Left kidney (tissue), 1 donor: ENCODE measurements at regions not wholly inside any gene's neighbourhood (a gene's known extent, or its start where the extent isn't known, plus 50 kb on each side); places are given as distances from the start of the nearest gene placed in this dataset.
A peak's percentile ranks its signal among the peaks of the same experiment; 100 is the strongest.
"Not testable (repeated sequence)": the region's sequence is repeated elsewhere in the genome, so short reads cannot be mapped to it uniquely, and the experiment has no call there.

Experiments
- DNase-seq: peaks from one replicate; pipeline ENCODE4 v3.0.0-alpha.2; 2013

DNA sequence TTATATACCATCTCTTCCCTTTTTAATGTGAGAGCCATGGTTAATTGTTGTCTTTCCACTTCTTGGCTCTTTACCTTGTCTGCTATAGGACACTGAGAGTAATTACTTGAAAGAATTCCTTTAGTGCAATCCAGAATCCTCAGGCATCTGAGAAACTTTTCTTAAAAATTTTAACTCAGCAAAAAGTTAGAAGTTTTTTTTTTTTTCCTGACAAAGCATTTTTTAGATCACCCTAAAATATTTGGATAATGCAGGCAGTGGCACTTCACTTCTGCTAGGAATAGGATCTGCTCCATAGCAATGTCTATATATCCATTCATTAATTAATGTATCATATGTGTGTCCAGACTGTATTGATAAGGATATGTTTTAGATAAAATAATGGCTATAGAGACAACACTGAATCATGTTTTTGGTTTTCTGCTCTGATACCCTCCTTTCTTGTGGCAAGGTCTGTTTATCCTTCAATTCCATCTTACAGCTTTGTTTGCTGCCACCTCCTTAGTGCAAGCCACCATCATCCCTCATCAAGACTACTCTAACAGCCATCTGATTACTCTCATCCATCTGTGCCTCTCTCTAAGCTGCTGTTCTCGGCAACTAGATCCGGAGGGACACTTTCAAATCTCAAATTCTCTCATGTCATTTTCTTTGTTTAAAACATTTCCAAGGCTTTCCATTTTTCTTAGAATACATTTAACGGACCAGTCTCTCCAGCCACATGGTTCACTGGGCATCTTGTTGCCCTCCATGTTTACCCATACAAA, 563.5 kb downstream of the EDEM1 start:
- no peak for DNase-seq

DNA sequence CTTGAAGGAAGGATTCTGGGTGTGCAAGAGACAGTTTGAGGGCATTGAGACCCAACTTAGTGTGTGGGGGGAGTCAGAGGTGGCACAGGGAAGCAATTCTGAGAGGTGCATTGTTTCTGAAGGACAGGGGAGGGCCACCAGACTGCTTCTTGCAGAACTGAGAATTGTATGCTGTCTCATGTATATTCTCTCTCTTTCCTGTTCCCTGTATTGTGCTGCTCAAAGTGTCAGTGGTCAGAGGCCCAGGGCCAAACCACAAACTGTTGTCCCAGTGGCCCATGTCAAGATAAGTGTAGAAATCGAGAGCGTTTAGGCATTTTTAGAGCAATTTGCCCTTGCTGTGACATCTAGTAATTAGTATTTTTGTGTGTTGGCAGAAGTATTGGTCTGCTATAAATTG, 567.1 kb downstream of the EDEM1 start:
- DNase-seq, result no peak

DNA sequence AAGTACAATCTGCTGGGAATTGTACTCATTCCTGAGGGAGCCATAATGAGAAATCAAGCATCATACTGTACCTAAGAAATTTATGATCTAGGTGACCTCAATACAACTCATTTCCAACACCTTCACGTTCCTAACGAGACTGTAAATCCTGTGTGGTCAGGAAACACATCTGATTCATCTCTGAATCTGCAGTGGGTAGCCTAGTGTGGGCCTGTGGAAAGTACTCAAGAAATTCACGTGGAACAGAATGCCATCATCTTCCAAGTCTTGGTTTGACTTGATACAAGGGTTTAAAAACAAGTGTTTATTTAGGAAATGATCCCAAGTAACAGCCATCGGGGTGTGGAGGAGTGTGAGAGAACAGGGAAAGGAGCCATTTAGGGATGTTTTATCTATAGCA, 568.9 kb downstream of the EDEM1 start:
- no peak for DNase-seq

DNA sequence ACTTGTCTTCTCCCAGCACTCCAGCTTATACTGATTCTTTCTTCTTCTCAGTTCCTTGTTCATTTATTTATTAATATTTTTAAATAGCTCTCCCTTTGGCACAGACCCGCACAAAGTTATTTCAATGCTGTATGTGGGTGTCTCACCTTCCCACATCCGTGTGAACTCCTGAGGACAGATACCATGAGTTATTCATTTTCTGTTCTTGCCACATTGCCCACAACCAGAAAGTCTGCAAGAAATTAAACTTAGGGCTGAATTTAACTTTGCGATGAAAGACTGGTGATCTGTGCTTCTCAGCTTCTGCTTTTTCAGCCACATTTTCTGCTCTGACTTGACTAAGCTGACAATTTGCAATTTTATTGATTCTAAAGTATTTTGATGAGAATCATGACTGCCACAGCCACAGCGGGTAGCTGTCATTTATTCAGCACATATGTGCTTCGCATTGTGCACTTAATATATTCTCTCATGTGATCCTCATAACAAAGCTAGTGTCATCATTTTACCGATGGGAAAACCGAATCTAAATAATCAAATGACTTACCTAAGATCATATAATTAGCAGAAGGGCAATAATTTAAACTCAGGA, 569.8 kb downstream of the EDEM1 start:
- no peak for DNase-seq

DNA sequence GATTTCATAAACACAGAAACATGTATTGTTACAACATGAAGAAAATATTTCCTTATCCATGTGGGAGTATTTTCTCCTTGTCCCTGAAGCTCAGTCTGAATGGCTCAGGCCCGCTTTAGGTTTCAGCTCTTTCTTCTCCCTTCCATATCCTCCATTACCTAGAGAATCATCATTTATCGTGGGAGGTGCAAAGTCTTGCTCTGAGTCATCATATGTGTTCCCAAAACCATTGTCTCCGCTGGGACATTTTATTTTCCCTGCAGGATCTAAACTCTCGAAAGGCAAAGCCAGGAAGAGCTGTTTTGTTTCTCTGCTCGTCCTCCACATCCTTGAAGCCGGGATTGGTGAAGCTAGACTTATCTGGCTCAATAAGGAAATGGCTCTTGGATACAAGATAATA, 571.2 kb downstream of the EDEM1 start:
- no peak for DNase-seq

DNA sequence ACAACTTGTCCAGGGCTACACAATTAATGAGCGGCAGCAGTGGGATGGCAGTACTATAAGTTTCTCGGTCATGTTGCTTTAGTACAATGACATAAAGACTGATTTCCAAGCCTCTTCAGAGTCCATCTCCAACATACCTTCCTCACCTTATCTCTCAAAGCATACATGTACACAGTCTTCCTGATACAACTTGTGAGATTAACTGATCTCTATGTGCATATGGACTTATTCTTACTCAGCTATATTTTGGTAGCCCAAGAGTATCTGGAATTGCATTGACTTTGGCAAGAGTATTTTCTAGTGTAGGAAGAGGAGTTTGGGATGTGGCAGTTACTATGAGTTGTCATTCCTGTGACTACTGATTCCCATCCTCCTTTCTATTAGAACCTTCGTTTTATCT, 575.0 kb downstream of the EDEM1 start:
- DNase-seq, result no peak

DNA sequence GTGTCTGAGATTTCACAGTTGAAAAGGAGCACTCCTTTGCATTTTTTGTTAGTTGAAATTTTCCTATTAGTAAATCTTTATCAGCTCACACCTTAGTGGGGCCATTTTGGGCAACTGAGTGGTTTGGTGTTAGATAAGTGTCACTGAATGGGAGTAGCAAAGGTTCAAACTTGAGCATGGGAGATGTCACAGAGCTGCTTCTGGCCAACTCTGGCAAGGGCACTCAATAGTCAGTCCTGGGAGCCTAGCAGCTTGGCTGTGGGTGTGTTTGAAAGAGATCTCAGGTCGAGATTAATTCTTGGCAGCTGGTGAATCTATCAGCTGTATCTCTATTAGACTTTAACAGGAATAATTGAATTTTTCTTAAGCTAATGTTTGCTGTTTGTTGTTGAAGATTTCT, 579.3 kb downstream of the EDEM1 start:
- DNase-seq, result no peak

DNA sequence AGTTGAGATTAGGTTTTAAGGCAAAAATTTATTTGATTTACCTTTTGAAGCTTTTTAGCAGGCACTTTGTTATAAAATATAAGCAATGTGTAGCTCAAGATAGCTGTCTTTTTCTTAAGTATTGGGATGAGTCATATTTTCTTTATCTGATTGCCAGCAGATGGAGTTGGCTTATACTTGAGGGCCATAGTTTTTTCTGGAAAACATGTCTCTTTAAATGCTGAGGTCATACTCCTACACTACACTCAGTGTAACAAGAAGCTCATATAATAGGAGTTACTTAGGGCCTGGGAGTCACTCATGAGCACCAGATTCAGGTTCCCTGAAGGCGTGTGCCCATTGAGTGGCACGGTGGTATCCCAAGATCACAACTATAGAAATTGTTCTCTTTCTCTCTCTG, 579.8 kb downstream of the EDEM1 start:
- no peak for DNase-seq

DNA sequence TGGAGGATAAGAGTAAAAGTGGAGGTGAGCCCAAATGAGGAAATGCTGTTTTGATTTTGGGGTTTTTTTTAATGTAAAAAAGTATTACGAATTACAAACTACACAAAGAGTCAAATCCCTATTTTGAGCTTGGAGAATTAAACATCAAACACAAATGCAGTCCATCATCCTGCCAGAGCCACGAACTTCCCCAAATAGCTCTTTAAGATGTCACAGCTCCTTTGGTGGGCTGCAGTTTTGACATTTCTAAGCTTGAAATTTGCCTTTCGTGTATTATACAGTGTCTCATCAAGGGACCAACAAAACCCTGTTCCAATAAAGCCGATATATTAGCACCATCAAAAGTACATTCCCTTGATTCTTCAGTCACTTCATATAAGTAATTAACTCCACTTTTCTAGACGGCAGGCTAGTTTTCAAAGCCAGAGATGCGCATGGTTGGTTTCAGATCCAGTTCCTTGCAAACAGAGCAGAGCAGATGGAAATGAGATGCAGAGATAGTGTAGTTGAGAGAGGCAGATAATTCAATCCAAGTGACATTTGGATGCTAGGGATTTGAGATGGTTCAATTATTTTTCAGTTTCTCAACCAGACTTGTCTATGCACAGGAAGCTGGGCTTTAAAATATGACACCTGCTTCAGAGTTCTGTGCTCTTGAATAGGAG, 580.9 kb downstream of the EDEM1 start:
- peak; percentile 25 for DNase-seq

DNA sequence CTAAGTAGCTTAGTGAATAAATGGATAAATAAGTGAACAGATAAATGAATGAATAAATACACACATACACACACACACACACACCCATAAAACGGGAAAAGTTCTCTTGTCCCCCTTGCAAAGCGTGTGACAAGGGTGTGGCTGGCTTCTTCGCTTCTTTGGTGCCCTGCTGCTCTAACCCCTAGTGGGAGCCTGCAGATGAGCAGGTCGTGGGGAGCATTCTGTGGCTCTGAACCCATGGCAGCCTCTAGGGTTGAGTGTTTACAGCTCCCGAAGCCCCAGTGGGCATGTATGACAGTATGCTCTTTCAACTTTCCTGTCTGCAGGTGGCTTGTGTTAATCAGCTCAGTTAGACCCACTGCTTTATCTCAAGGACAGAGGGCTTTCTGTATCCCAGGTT, 582.3 kb downstream of the EDEM1 start:
- DNase-seq, result no peak

DNA sequence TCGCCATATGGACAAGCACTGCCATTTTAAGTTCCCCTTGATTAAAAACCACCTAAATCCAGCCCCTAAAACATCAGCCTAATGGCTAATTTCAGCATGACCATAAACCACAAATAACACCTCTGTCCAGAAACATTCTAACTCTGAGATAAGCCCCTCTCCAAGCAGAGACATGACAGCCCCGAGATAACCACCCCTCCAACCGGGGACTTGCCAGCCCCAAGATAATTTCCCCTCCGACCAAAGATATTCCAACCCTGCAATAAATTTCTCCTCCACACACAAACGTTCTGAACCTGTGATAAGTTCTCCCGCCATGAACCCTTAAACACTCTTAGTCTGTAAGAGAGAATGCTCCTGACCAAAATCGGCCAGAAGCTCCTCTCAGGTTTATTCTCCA, 586.8 kb downstream of the EDEM1 start:
- DNase-seq, result no peak

DNA sequence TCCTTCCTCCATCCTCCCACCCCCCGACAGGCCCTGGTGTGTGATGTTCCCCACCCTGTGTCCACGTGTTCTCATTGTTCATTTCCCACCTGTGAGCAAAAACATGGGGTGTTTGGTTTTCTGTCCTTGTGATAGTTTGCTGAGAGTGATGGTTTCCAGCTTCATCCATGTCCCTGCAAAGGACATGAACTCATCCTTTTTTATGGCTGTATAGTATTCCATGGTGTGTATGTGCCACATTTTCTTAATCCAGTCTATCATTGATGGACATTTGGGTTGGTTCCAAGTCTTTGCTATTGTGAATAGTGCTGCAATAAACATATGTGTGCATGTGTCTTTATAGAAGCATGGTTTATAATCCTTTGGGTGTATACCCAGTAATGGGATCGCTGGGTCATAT, 587.6 kb downstream of the EDEM1 start:
- DNase-seq, result not testable (repeated sequence)

DNA sequence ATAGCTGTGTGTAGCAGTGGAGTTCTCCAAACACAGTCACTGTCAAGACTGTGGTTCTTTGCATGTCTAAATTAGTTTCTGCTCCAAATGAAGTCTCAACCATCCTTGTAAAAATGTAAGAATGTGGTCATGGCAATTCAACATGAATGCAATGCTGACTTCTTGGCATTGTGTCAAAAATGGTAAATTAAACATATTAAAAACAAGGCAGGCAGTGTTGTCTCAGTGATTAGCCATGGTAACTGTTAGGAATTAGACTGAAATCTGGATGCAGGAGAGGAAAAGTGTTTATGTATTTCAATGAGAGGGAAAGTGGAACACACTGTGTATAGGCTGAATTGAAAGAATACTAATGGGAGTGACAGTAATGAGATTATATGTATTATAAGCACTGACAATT, 597.2 kb downstream of the EDEM1 start:
- DNase-seq, result no peak

DNA sequence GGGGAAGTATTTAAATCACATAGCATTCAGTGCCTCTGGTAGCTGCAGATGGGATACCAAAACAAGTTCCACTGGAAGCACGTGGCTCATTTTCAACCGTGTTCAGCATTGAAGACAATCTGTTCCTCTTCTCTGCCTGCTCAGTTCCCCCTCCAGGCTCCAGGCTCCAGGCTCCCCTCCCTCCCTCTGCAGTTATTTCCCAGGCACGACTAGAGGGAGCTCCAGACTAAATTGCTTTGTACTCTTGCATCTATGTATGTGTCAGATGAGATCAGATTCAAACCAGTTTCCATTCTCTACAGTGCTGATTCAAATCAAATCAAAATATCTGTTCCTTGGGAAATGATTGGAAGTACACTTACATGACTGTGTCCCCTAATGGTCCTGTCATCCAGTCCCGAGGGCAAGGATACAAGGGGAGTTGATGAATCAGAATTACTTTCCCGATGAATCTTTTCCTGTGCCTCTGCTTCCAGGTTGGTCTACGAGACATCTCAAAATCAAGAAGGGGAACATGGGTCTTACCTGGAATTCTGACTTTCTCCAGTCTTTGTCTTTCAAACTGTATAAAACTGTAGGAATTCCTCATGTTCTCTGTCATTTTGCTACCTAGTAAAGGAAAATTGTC, 600.5 kb downstream of the EDEM1 start:
- DNase-seq, result peak; percentile 55

DNA sequence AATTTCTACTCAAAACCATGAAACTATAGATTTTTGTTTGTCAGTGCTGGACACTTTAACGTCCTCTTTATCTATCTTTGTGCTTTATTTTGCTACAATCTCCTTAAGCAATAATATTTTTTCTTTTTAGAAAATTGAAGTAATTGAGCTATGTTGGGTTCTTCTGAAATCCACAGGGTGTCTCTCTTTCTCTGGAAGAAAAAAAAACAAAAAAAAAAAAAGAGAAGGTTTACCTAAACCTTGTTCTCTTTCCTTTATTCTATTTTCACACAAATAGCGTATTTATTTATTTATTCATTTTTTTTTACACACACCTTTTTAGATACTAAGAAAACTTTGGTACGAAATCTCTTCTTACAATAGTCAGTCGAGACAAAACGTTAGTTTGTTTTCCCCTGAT, 601.0 kb downstream of the EDEM1 start:
- no peak for DNase-seq

DNA sequence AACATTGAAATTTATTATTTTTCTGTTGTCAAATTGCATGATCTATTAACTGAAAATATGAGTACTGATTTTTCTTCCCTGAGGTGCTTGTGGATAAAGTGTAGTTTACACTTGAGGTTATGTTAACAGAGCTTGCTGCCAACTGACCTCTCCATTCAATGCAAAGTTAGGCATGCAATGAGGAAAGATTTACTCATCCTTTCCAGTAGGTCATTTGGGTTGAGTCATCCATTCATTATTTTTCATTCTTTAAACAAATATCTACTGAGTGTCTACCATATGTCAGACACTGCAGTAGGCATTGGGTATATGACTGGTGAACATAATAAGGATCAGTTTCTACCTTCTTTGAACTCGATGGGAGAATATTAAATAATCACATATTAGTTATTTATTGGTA, 604.1 kb downstream of the EDEM1 start:
- no peak for DNase-seq

DNA sequence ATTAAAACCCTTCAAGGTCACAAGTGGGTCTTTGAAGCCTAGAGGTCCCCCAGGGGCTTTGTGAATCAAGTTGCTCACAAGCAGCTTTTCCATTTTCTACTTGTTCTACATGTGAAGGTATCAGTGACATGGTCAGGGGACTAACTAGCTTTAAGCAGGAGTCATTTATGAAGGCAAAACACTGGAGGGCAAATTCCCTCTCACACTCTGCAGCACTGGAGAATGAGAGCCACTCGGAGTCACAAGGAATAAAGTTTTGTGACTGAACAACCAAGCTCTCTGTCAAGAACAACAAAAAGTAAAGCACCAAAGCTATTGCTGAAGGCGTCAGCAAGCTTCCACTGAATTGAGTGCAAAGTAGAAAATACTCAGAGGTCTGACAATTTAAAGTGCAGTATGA, 609.0 kb downstream of the EDEM1 start:
- no peak for DNase-seq

DNA sequence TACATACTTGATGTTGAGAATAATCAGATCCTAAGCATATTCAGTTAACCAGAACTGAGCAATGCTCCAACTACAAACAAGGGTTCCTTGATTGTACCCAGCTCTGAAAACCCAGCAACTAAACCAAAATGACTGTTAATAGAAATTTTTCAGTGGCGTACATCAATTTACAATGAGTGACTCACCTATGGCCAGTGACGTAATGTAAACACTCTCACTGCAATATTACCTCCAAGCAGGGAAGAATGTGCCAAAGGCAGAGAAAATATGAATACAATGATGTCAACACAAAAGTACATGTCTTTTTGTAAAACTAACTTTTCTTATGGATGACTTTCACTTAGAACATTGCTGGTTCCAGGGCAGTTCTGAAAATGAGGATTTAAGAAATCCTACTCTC, 611.3 kb downstream of the EDEM1 start:
- DNase-seq, result no peak

DNA sequence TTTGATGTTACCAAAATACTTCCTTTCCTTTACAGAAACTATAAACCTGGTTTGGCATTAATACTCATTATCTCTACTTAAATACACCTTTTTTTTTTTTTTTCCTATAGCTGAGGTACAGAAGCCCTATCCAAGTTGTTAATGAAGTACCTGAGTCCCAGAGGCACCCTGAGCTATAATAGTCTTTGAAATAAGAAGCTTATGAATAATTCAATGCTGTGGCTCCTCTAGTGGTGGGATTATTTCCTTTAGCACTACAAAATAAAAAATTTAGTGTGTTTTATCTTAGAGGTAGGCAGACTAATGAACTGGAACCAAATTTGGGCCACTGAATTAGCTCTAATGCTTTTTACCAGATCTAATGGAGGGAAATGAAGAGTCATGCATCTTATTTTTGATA, 611.9 kb downstream of the EDEM1 start:
- DNase-seq, result no peak

DNA sequence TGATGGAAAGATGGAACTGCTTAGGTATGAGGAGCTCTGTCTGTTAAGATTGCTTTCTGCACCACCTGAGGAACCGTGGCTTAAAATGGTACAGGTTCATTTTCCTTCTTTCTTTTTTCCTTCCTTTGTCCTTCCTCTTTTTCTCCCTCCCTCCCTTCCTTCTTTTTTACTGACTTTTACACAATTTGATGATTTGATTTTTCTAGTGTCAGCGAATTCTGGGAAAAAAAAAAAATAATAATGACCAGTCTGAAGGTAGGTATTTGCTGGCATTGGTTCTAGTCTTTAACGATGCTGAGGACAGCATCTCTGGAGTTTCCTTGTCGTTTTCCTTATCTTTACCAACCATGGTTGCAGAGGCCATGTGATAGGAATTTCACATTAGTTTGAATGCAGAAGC, 613.5 kb downstream of the EDEM1 start:
- no peak for DNase-seq

DNA sequence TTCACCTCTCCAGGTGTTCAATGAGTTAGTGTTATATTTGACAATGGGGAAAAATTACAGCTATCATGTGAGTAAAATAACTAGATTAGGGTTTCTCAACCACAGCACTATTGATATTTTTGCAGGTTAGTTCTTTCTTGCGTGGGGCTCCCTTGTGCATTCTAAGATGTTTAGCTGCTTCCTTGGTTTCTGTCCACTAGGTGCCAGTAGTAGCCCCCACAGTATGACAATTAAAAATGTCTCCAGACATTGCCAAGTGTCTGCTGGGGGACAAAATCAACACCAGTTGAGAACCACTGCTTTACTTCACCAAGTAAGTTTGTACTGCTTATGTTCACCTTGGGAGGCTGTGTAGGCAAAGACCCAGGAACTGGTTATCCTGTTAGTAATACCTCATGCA, 618.7 kb downstream of the EDEM1 start:
- no peak for DNase-seq

DNA sequence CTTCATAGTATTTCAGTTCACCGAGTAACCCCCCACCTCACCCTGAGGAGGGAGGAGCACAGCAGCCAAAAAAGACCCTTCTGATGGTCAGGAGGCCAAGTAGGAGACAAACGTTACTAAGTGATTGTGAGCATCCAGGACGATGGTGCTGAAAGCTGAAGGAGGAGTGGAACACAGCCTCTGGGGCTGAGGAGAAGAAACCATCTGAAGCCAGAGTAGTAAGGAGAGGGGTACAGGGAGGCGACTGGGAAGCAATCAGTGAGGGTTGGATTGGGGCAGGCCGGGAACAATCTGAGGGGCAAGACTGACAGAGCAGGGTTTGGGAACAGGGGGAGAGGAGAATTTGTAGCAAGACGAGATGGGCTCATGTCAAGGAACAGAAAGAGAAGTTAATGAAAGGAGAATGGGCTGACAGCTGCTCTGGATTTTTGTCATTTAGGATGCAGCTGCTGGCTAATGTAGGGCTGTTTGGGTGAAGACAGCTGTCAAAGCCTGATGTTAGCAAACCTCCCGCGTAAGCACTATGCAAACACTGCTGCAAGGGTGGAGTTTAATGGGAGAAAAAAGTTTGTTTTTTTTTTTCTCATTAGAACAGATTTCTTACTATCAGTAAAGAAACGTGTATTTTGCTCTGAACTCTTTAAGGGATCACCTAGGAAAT, 622.2 kb downstream of the EDEM1 start:
- DNase-seq, result no peak

DNA sequence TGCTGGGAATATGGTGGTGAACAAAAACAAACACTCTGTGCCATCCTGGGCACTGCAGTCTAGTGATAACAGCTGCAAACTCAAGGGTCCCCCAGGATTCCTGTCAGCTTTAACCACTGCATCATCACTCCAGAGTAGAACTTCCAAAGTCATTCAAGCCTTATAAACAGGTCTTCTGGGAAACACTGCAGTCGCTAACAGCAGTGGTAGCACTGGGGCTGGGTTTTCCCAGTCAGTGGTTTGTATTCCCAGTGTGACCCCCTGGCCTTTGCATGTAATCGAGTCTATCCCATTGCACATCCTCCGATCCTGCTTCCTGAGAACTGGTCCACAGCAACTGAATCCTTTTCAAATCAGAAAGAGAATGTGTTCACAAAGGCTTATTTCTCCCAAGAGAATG, 623.5 kb downstream of the EDEM1 start:
- no peak for DNase-seq
